Nephron progenitor cell (in vitro differentiated cells): ENCODE measurements at regions not wholly inside any gene's neighbourhood (a gene's known extent, or its start where the extent isn't known, plus 50 kb on each side); places are given as distances from the start of the nearest gene placed in this dataset.
"Not testable (repeated sequence)": the region's sequence is repeated elsewhere in the genome, so short reads cannot be mapped to it uniquely, and the experiment has no call there.

Experiments
- DNase-seq: peaks from one replicate; pipeline ENCODE4 v3.0.0; 2021
- H3K27ac Mint-ChIP-seq: 2 replicates; pipeline ENCODE4 v1.8.0; 2021; ENCODE audit warnings: mild to moderate bottlenecking, moderate library complexity, mixed read lengths
- H3K27me3 Mint-ChIP-seq: 2 replicates; pipeline ENCODE4 v1.8.0; 2021; ENCODE audit warnings: mild to moderate bottlenecking, low read depth, mixed read lengths; ENCODE audit not compliant: poor library complexity
- H3K36me3 Mint-ChIP-seq: 2 replicates; pipeline ENCODE4 v1.8.0; 2021; ENCODE audit warnings: low read depth, mixed read lengths
- H3K4me1 Mint-ChIP-seq: 2 replicates; pipeline ENCODE4 v1.8.0; 2021; ENCODE audit warnings: mixed read lengths
- H3K4me3 Mint-ChIP-seq: 2 replicates; pipeline ENCODE4 v1.8.0; 2021; ENCODE audit warnings: mild to moderate bottlenecking, moderate library complexity, mixed read lengths
- H3K9me3 Mint-ChIP-seq: 2 replicates; pipeline ENCODE4 v1.8.0; 2021; ENCODE audit warnings: mild to moderate bottlenecking, moderate library complexity, mixed read lengths
- CTCF ChIP-seq: fragments of 200-600 bp; sonication (generic); IDR thresholded peaks from 2 replicates; pipeline ENCODE4 v1.5.0; 2021; ENCODE audit warnings: antibody characterized with exemption

- no peaks in the 10 kb centered on the region for H3K27me3 Mint-ChIP-seq
- peaks cover 16% of the 10 kb centered on the region for H3K9me3 Mint-ChIP-seq
- peaks cover 12% of the 10 kb centered on the region for H3K36me3 Mint-ChIP-seq
- H3K27ac Mint-ChIP-seq = no peak overlapping the region
- no peaks in the 10 kb centered on the region for H3K4me1 Mint-ChIP-seq
- no peak for TF ChIP-seq CTCF
- DNase-seq = no peak
- no peak overlapping the region for H3K4me3 Mint-ChIP-seq
Measured at GRCh38 chr13:76285463-76285862, 600.7 kb downstream of the KCTD12 start.

- not testable (repeated sequence) for H3K27ac Mint-ChIP-seq, H3K27me3 Mint-ChIP-seq, H3K9me3 Mint-ChIP-seq, DNase-seq, H3K36me3 Mint-ChIP-seq, H3K4me1 Mint-ChIP-seq, H3K4me3 Mint-ChIP-seq
Measured at GRCh38 chr13:76279766-76280165, 606.4 kb downstream of the KCTD12 start.

GRCh38 chr13:76271728-76272232 is 614.4 kb downstream of the KCTD12 start:
- DNase-seq = no peak
- Mint-ChIP-seq H3K27me3 (no peaks in the 10 kb centered on the region), H3K4me3 (no peak overlapping the region), H3K9me3 (peaks cover 26% of the 10 kb centered on the region), H3K36me3 (no peaks in the 10 kb centered on the region), H3K4me1 (no peaks in the 10 kb centered on the region), H3K27ac (no peak overlapping the region)
- TF ChIP-seq CTCF = no peak

- H3K4me1 Mint-ChIP-seq, DNase-seq, H3K4me3 Mint-ChIP-seq, H3K27me3 Mint-ChIP-seq, H3K27ac Mint-ChIP-seq, H3K36me3 Mint-ChIP-seq: not testable (repeated sequence)
- peaks cover 26% of the 10 kb centered on the region for H3K9me3 Mint-ChIP-seq
Measured at GRCh38 chr13:76268307-76268706, 617.9 kb downstream of the KCTD12 start.

- H3K4me3 Mint-ChIP-seq = no peak overlapping the region
- H3K36me3 Mint-ChIP-seq = no peaks in the 10 kb centered on the region
- no peak overlapping the region for H3K27ac Mint-ChIP-seq
- no peaks in the 10 kb centered on the region for H3K4me1 Mint-ChIP-seq
- no peak for TF ChIP-seq CTCF
- DNase-seq = no peak
- H3K27me3 Mint-ChIP-seq = peaks cover 6% of the 10 kb centered on the region
- H3K9me3 Mint-ChIP-seq = peaks cover 22% of the 10 kb centered on the region
Measured at GRCh38 chr13:76267216-76267615, 619.0 kb downstream of the KCTD12 start.

- no peak for DNase-seq
- no peaks in the 10 kb centered on the region for H3K4me1 Mint-ChIP-seq
- no peak overlapping the region for H3K27ac Mint-ChIP-seq
- peaks cover 6% of the 10 kb centered on the region for H3K27me3 Mint-ChIP-seq
- H3K36me3 Mint-ChIP-seq = no peaks in the 10 kb centered on the region
- no peak overlapping the region for H3K4me3 Mint-ChIP-seq
- no peak for TF ChIP-seq CTCF
- H3K9me3 Mint-ChIP-seq = peaks cover 18% of the 10 kb centered on the region
Measured at GRCh38 chr13:76266561-76266960, 619.6 kb downstream of the KCTD12 start.

GRCh38 chr13:76250211-76250610 is 614.1 kb downstream of the LMO7 start:
- Mint-ChIP-seq H3K9me3 (peaks cover 9% of the 10 kb centered on the region), H3K4me1 (no peaks in the 10 kb centered on the region), H3K4me3 (no peak overlapping the region), H3K27ac (no peak overlapping the region), H3K27me3 (peaks cover 15% of the 10 kb centered on the region), H3K36me3 (no peaks in the 10 kb centered on the region)
- no peak for DNase-seq
- TF ChIP-seq CTCF = no peak
